ENCODE measurements at regions not wholly inside any gene's neighbourhood (a gene's known extent, or its start where the extent isn't known, plus 50 kb on each side); places are given as distances from the start of the nearest gene placed in this dataset.
A peak's percentile ranks its signal among the peaks of the same experiment; 100 is the strongest.

DNA sequence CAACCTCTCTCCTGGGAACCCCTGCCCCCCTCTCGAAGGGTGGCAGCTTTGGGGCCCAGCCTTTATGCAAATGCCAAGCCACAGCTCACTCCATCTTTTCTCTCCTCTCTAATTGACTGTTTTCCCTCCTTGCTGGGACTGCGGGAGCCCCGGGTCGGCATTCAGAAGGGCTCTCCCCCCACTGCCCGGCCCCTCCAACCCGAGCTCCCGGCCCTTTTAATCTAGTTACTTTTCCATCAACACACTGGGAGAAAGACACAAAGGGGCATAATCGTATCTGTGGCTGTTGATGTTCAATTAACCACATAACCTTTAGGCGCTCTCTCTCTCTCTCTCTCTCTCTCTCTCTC, 95.4 kb downstream of the INHBB start:
- DNase-seq, result no peak
- H3K27ac ChIP-seq (ENCODE audit: low read length, poor library complexity, severe bottlenecking), result no peak overlapping the region
- H3K4me2 ChIP-seq (ENCODE audit: low read length, poor library complexity, severe bottlenecking), result no peak overlapping the region
- no peak overlapping the region for H3K18ac ChIP-seq (ENCODE audit: low read depth in 1 of 2, low read length in 2 of 2)
- H4K8ac ChIP-seq (ENCODE audit: low read length), result no peak overlapping the region
- H3K9me3 ChIP-seq (ENCODE audit: control insufficient read depth, low read length), result no peaks in the 10 kb centered on the region
- H3K36me3 ChIP-seq (ENCODE audit: control insufficient read depth in 1 of 2, insufficient read depth in 2 of 2, low read depth in 1 of 2, low read length in 2 of 2), result no peaks in the 10 kb centered on the region
- H2BK5ac ChIP-seq (ENCODE audit: low read depth, low read length, poor library complexity, severe bottlenecking), result no peak overlapping the region
- no peak overlapping the region for H3K4ac ChIP-seq (ENCODE audit: low read depth in 1 of 2, low read length in 2 of 2)
- H3K27me3 ChIP-seq (ENCODE audit: control insufficient read depth in 1 of 2, insufficient read depth in 1 of 2, low read length in 2 of 2), result peaks cover 63 to 88% of the 10 kb centered on the region in 2 experiments
- no peak overlapping the region for H2BK12ac ChIP-seq (ENCODE audit: low read length in 2 of 2)
- H2BK15ac ChIP-seq (ENCODE audit: low read depth, poor library complexity, severe bottlenecking), result no peak overlapping the region
- H2AK5ac ChIP-seq (ENCODE audit: low read length, severe bottlenecking), result no peak overlapping the region
- peaks cover 15% of the 10 kb centered on the region for H3K4me1 ChIP-seq (ENCODE audit: control insufficient read depth, insufficient read depth, low read depth, low read length)
- H3K4me3 ChIP-seq (ENCODE audit: insufficient read depth in 1 of 2, low read depth in 1 of 2, low read length in 2 of 2), result no peak overlapping the region
- no peaks in the 10 kb centered on the region for H3K79me1 ChIP-seq (replicated peaks; ENCODE audit: low read length, poor library complexity, severe bottlenecking)
- H3K14ac ChIP-seq (ENCODE audit: low read length in 2 of 2), result no peak overlapping the region
- no peak overlapping the region for H2BK120ac ChIP-seq (ENCODE audit: low read depth, low read length)
- no peak overlapping the region for H3K9ac ChIP-seq (ENCODE audit: low read length)
- H4K91ac ChIP-seq (ENCODE audit: low read length), result no peak overlapping the region
- no peak overlapping the region for H2AFZ ChIP-seq (ENCODE audit: low read depth, low read length)
- no peak overlapping the region for H3K23ac ChIP-seq (ENCODE audit: low read length in 2 of 2)
- WGBS, result 63% methylated on average over 9 of the region's 9 CpGs

DNA sequence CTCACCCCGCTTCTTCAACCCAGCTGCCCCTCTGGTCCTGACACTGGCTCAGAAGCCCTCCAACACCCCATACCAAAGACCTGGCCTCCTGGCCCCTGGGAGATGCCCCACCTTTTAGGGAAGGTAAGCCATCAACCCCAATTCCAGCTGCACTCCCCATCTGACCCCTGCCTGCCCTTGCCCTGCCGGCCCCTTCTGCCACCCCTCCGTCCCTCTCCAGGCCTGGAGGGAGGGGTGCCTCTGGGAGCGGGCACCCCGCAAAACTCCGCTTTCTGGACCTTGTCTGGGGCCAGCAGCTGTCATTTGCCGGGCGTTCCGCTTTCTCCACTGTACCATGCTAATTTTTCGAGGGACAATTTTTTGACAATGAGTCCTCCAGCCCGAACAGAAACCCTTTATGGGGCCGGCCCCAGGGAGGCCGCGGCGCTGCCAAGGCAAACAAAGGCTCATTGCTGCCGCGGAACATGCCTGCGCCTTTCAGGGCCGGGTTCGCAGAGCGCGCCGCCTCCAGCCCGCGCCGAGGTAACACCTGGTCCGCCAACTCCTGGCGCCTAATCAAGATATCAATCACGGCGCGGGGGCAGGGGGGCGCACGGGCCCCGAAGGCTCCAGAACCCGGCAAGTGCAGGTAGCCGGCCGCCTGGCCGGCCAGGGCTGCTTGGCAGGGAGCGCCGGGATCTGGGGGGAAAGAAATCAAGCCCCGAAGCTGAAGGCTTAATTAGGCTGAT, 96.0 kb downstream of the INHBB start:
- Histone ChIP-seq H3K18ac (ENCODE audit: low read depth in 1 of 2, low read length in 2 of 2) (no peak overlapping the region), H2BK120ac (ENCODE audit: low read depth, low read length) (no peak overlapping the region)
- 4% methylated on average over 41 of the region's 41 CpGs for WGBS

DNA sequence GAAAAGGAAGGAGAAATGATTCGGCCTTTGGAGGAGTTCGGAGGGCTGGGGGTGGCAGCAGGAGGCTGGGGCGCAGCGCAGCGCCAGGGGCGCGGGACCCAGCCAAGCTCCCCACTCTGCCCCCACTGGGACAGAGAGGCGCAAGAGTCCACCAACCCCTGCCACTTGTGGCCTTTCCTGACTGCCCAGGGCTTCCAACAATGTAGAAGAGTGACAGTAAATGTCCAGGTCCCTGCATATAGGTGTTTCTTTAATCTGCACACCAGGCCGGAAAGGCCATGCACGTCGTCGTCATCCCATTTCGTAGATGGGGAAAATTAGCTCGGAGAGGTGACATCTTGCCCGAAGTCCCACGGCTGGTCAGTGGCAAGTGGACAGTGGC, 96.6 kb downstream of the INHBB start:
- Histone ChIP-seq H3K14ac (ENCODE audit: low read length in 2 of 2) (no peak overlapping the region), H3K4ac (ENCODE audit: low read depth in 1 of 2, low read length in 2 of 2) (no peak overlapping the region), H2AK5ac (ENCODE audit: low read length, severe bottlenecking) (no peak overlapping the region), H2BK120ac (ENCODE audit: low read depth, low read length) (no peak overlapping the region), H2AFZ (ENCODE audit: low read depth, low read length) (no peak overlapping the region), H3K9me3 (ENCODE audit: control insufficient read depth, low read length) (no peaks in the 10 kb centered on the region), H3K4me3 (ENCODE audit: insufficient read depth in 1 of 2, low read depth in 1 of 2, low read length in 2 of 2) (peak overlapping the region; percentile 11 to 64), H3K9ac (ENCODE audit: low read length) (peak overlapping the region; percentile 60), H3K27me3 (ENCODE audit: control insufficient read depth in 1 of 2, insufficient read depth in 1 of 2, low read length in 2 of 2) (peaks cover 66 to 83% of the 10 kb centered on the region in 2 experiments), H3K4me1 (ENCODE audit: control insufficient read depth, insufficient read depth, low read depth, low read length) (peaks cover 15% of the 10 kb centered on the region), H3K79me1 (replicated peaks; ENCODE audit: low read length, poor library complexity, severe bottlenecking) (no peaks in the 10 kb centered on the region), H3K23ac (ENCODE audit: low read length in 2 of 2) (no peak overlapping the region), H2BK15ac (ENCODE audit: low read depth, poor library complexity, severe bottlenecking) (no peak overlapping the region), H2BK12ac (ENCODE audit: low read length in 2 of 2) (no peak overlapping the region), H4K8ac (ENCODE audit: low read length) (no peak overlapping the region), H3K4me2 (ENCODE audit: low read length, poor library complexity, severe bottlenecking) (peak overlapping the region; percentile 61), H4K91ac (ENCODE audit: low read length) (no peak overlapping the region), H2BK5ac (ENCODE audit: low read depth, low read length, poor library complexity, severe bottlenecking) (no peak overlapping the region), H3K27ac (ENCODE audit: low read length, poor library complexity, severe bottlenecking) (no peak overlapping the region), H3K18ac (ENCODE audit: low read depth in 1 of 2, low read length in 2 of 2) (no peak overlapping the region), H3K36me3 (ENCODE audit: control insufficient read depth in 1 of 2, insufficient read depth in 2 of 2, low read depth in 1 of 2, low read length in 2 of 2) (peaks cover 0 to 1% of the 10 kb centered on the region in 2 experiments)
- no peak for DNase-seq
- 3% methylated on average over 16 of the region's 16 CpGs for WGBS

More for the DNA sequence above, 96.0 kb downstream of the INHBB start:
- H2BK5ac ChIP-seq (ENCODE audit: low read depth, low read length, poor library complexity, severe bottlenecking), result no peak overlapping the region
- no peak overlapping the region for H3K4ac ChIP-seq (ENCODE audit: low read depth in 1 of 2, low read length in 2 of 2)
- H2BK12ac ChIP-seq (ENCODE audit: low read length in 2 of 2), result no peak overlapping the region
- no peaks in the 10 kb centered on the region for H3K79me1 ChIP-seq (replicated peaks; ENCODE audit: low read length, poor library complexity, severe bottlenecking)
- H2AFZ ChIP-seq (ENCODE audit: low read depth, low read length), result no peak overlapping the region
- no peak overlapping the region for H3K23ac ChIP-seq (ENCODE audit: low read length in 2 of 2)
- peak overlapping the region; percentile 60 for H3K9ac ChIP-seq (ENCODE audit: low read length)
- H3K27ac ChIP-seq (ENCODE audit: low read length, poor library complexity, severe bottlenecking), result no peak overlapping the region
- H2AK5ac ChIP-seq (ENCODE audit: low read length, severe bottlenecking), result no peak overlapping the region
- peaks cover 63 to 83% of the 10 kb centered on the region in 2 experiments for H3K27me3 ChIP-seq (ENCODE audit: control insufficient read depth in 1 of 2, insufficient read depth in 1 of 2, low read length in 2 of 2)
- peak overlapping the region in 1 of 2 experiments; percentile 64 for H3K4me3 ChIP-seq (ENCODE audit: insufficient read depth in 1 of 2, low read depth in 1 of 2, low read length in 2 of 2)
- no peak overlapping the region for H2BK15ac ChIP-seq (ENCODE audit: low read depth, poor library complexity, severe bottlenecking)
- H3K9me3 ChIP-seq (ENCODE audit: control insufficient read depth, low read length), result no peaks in the 10 kb centered on the region
- H4K8ac ChIP-seq (ENCODE audit: low read length), result no peak overlapping the region
- peak overlapping the region; percentile 61 for H3K4me2 ChIP-seq (ENCODE audit: low read length, poor library complexity, severe bottlenecking)
- no peak overlapping the region for H3K14ac ChIP-seq (ENCODE audit: low read length in 2 of 2)
- no peak for DNase-seq
- no peak overlapping the region for H4K91ac ChIP-seq (ENCODE audit: low read length)
- no peaks in the 10 kb centered on the region for H3K36me3 ChIP-seq (ENCODE audit: control insufficient read depth in 1 of 2, insufficient read depth in 2 of 2, low read depth in 1 of 2, low read length in 2 of 2)
- H3K4me1 ChIP-seq (ENCODE audit: control insufficient read depth, insufficient read depth, low read depth, low read length), result peaks cover 15% of the 10 kb centered on the region

DNA sequence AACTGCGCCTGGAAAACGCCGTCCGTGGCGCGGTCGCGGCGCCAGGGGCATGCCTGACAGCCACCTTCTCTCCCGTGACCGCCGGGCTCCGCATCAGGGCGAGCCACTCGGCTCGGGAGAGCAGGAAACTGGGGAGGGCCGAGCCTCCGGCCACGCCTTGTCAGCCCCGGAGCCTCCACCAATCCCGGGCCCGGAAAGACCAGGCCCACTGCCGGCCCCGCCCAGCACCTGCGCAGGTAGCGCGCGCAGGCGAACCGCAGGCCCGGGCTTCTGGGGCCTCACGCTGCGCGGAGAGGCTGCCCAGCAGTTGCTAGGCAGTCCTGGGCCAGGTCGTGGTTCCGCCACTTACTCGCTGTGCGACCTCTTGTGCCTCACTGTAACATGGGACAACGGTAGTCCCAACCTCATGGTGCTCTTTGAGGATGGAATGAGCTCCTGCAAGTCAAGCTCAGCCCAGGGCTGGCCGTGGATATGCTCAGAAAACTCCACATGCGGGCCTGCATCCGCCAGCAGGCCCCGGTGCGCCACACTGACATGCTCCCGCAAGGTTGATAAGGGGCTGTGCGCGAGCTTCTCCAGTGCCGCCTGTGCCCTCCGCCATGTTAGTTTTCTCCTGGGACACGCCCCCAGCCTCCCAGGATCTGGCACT, 97.1 kb downstream of the INHBB start:
- Histone ChIP-seq H3K27ac (ENCODE audit: low read length, poor library complexity, severe bottlenecking) (no peak overlapping the region), H3K4me2 (ENCODE audit: low read length, poor library complexity, severe bottlenecking) (peak overlapping the region; percentile 55), H3K14ac (ENCODE audit: low read length in 2 of 2) (no peak overlapping the region), H2BK15ac (ENCODE audit: low read depth, poor library complexity, severe bottlenecking) (no peak overlapping the region), H2BK120ac (ENCODE audit: low read depth, low read length) (no peak overlapping the region), H3K23ac (ENCODE audit: low read length in 2 of 2) (peak overlapping the region in 1 of 2 experiments; percentile 51), H4K8ac (ENCODE audit: low read length) (no peak overlapping the region), H2AK5ac (ENCODE audit: low read length, severe bottlenecking) (no peak overlapping the region), H2BK5ac (ENCODE audit: low read depth, low read length, poor library complexity, severe bottlenecking) (no peak overlapping the region), H4K91ac (ENCODE audit: low read length) (no peak overlapping the region), H3K9me3 (ENCODE audit: control insufficient read depth, low read length) (no peaks in the 10 kb centered on the region), H2AFZ (ENCODE audit: low read depth, low read length) (no peak overlapping the region), H3K27me3 (ENCODE audit: control insufficient read depth in 1 of 2, insufficient read depth in 1 of 2, low read length in 2 of 2) (peaks cover 63 to 85% of the 10 kb centered on the region in 2 experiments), H3K4me1 (ENCODE audit: control insufficient read depth, insufficient read depth, low read depth, low read length) (peaks cover 15% of the 10 kb centered on the region), H3K9ac (ENCODE audit: low read length) (no peak overlapping the region), H3K4me3 (ENCODE audit: insufficient read depth in 1 of 2, low read depth in 1 of 2, low read length in 2 of 2) (peak overlapping the region; percentile 11 to 64), H3K36me3 (ENCODE audit: control insufficient read depth in 1 of 2, insufficient read depth in 2 of 2, low read depth in 1 of 2, low read length in 2 of 2) (peaks cover 0 to 3% of the 10 kb centered on the region in 2 experiments), H3K4ac (ENCODE audit: low read depth in 1 of 2, low read length in 2 of 2) (no peak overlapping the region), H3K79me1 (replicated peaks; ENCODE audit: low read length, poor library complexity, severe bottlenecking) (no peaks in the 10 kb centered on the region), H3K18ac (ENCODE audit: low read depth in 1 of 2, low read length in 2 of 2) (no peak overlapping the region), H2BK12ac (ENCODE audit: low read length in 2 of 2) (no peak overlapping the region)
- WGBS, result 8% methylated on average over 50 of the region's 50 CpGs
- no peak for DNase-seq

Measured in mesenchymal stem cell (in vitro differentiated cells and primary cell).